ENCODE measurements at regions not wholly inside any gene's neighbourhood (a gene's known extent, or its start where the extent isn't known, plus 50 kb on each side); places are given as distances from the start of the nearest gene placed in this dataset.

DNA sequence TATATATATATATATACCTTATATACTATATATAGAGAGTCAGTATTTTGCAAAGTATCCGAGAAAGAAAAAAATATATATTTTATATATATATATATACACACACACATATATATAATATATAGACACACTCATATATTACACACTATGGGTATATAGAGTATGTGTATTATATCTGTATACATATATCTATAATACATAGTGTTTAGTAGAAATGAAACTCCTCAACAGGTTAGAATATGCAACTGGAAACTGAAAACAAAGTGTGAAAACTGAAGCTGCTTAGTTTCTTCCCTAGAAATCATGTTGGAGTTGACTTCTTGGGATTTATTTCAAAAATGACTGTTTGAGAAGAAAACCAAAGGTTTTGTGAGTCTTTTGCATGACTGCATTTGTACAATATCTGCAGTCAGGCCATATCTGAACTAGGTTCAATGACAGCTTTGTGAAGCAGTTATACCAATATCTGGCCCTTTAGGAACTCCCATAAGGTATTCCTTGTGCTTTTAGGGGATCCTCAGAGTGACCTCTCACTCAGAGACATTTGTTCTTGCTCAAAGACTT lies 284.1 kb downstream of the CASP12 start:
- Histone ChIP-seq H3K9me3 (ENCODE audit: control insufficient read depth, insufficient read depth, low read depth, low read length) (no peaks in the 10 kb centered on the region), H3K36me3 (ENCODE audit: control insufficient read depth in 2 of 2, insufficient read depth in 1 of 2, low read length in 2 of 2) (no peaks in the 10 kb centered on the region), H3K27ac (ENCODE audit: extremely low read depth, low read depth, low read length) (no peak overlapping the region), H3K4me1 (ENCODE audit: control insufficient read depth, insufficient read depth, low read length) (no peaks in the 10 kb centered on the region), H3K4me3 (ENCODE audit: low read depth, low read length) (no peak overlapping the region)
- CTCF ChIA-PET = interaction anchor here (0.7 to 1.0 kb wide), 2 partner anchors 92 to 1111 kb away, joined by 3 read pairs; no protein-coding TSS in a partner anchor
- TF ChIP-seq ZNF621 (tag by site-specific recombination; IDR thresholded peaks at IDR 0.05) (no peak), ZNF521 (tag by site-specific recombination; IDR thresholded peaks at IDR 0.05) (no peak), ZXDB (tag by site-specific recombination; IDR thresholded peaks at IDR 0.05) (no peak), REPIN1 (tag by site-specific recombination; IDR thresholded peaks at IDR 0.05; ENCODE audit: low read depth) (no peak), ZNF391 (tag by site-specific recombination; IDR thresholded peaks at IDR 0.05; ENCODE audit: borderline replicate concordance, low read depth) (no peak), KLF8 (tag by site-specific recombination; IDR thresholded peaks at IDR 0.05) (no peak), ZNF155 (tag by site-specific recombination; IDR thresholded peaks at IDR 0.05) (no peak), EGR2 (tag by site-specific recombination; IDR thresholded peaks at IDR 0.05; ENCODE audit: low read depth) (no peak), ZNF140 (tag by site-specific recombination; IDR thresholded peaks at IDR 0.05) (no peak), ZNF555 (tag by site-specific recombination; conservative IDR thresholded peaks at IDR 0.05) (no peak), ZFHX2 (tag by site-specific recombination; conservative IDR thresholded peaks at IDR 0.05) (no peak), ZNF223 (tag by site-specific recombination; IDR thresholded peaks at IDR 0.05) (no peak)
- TF ChIP-seq, protein P1, sequence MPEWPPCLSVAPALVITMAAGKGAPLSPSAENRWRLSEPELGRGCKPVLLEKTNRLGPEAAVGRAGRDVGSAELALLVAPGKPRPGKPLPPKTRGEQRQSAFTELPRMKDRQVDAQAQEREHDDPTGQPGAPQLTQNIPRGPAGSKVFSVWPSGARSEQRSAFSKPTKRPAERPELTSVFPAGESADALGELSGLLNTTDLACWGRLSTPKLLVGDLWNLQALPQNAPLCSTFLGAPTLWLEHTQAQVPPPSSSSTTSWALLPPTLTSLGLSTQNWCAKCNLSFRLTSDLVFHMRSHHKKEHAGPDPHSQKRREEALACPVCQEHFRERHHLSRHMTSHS (tag by site-specific recombination; IDR thresholded peaks at IDR 0.05) = no peak
- TF ChIP-seq, protein P2, sequence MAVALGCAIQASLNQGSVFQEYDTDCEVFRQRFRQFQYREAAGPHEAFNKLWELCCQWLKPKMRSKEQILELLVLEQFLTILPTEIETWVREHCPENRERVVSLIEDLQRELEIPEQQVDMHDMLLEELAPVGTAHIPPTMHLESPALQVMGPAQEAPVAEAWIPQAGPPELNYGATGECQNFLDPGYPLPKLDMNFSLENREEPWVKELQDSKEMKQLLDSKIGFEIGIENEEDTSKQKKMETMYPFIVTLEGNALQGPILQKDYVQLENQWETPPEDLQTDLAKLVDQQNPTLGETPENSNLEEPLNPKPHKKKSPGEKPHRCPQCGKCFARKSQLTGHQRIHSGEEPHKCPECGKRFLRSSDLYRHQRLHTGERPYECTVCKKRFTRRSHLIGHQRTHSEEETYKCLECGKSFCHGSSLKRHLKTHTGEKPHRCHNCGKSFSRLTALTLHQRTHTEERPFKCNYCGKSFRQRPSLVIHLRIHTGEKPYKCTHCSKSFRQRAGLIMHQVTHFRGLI (tag by site-specific recombination; IDR thresholded peaks at IDR 0.05) = no peak
- TF ChIP-seq, protein P3, sequence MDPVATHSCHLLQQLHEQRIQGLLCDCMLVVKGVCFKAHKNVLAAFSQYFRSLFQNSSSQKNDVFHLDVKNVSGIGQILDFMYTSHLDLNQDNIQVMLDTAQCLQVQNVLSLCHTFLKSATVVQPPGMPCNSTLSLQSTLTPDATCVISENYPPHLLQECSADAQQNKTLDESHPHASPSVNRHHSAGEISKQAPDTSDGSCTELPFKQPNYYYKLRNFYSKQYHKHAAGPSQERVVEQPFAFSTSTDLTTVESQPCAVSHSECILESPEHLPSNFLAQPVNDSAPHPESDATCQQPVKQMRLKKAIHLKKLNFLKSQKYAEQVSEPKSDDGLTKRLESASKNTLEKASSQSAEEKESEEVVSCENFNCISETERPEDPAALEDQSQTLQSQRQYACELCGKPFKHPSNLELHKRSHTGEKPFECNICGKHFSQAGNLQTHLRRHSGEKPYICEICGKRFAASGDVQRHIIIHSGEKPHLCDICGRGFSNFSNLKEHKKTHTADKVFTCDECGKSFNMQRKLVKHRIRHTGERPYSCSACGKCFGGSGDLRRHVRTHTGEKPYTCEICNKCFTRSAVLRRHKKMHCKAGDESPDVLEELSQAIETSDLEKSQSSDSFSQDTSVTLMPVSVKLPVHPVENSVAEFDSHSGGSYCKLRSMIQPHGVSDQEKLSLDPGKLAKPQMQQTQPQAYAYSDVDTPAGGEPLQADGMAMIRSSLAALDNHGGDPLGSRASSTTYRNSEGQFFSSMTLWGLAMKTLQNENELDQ (tag by site-specific recombination; IDR thresholded peaks at IDR 0.05; ENCODE audit: low read depth) = no peak
- TF ChIP-seq, protein P4, sequence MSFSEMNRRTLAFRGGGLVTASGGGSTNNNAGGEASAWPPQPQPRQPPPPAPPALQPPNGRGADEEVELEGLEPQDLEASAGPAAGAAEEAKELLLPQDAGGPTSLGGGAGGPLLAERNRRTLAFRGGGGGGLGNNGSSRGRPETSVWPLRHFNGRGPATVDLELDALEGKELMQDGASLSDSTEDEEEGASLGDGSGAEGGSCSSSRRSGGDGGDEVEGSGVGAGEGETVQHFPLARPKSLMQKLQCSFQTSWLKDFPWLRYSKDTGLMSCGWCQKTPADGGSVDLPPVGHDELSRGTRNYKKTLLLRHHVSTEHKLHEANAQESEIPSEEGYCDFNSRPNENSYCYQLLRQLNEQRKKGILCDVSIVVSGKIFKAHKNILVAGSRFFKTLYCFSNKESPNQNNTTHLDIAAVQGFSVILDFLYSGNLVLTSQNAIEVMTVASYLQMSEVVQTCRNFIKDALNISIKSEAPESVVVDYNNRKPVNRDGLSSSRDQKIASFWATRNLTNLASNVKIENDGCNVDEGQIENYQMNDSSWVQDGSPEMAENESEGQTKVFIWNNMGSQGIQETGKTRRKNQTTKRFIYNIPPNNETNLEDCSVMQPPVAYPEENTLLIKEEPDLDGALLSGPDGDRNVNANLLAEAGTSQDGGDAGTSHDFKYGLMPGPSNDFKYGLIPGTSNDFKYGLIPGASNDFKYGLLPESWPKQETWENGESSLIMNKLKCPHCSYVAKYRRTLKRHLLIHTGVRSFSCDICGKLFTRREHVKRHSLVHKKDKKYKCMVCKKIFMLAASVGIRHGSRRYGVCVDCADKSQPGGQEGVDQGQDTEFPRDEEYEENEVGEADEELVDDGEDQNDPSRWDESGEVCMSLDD (tag by site-specific recombination; IDR thresholded peaks at IDR 0.05) = no peak
- TF ChIP-seq, protein P5, sequence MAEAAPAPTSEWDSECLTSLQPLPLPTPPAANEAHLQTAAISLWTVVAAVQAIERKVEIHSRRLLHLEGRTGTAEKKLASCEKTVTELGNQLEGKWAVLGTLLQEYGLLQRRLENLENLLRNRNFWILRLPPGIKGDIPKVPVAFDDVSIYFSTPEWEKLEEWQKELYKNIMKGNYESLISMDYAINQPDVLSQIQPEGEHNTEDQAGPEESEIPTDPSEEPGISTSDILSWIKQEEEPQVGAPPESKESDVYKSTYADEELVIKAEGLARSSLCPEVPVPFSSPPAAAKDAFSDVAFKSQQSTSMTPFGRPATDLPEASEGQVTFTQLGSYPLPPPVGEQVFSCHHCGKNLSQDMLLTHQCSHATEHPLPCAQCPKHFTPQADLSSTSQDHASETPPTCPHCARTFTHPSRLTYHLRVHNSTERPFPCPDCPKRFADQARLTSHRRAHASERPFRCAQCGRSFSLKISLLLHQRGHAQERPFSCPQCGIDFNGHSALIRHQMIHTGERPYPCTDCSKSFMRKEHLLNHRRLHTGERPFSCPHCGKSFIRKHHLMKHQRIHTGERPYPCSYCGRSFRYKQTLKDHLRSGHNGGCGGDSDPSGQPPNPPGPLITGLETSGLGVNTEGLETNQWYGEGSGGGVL (tag by site-specific recombination; IDR thresholded peaks at IDR 0.05) = no peak
- POLR2A ChIA-PET = no interaction called here

Measured in HEK293 (cell line).